ES-I3 (cell line): ENCODE measurements at regions not wholly inside any gene's neighbourhood (a gene's known extent, or its start where the extent isn't known, plus 50 kb on each side); places are given as distances from the start of the nearest gene placed in this dataset.
"Not testable (repeated sequence)": the region's sequence is repeated elsewhere in the genome, so short reads cannot be mapped to it uniquely, and the experiment has no call there.

Source experiments
- H3K36me3 ChIP-seq: 2 replicates; pipeline ENCODE4 v1.6.1; 2013; ENCODE audit warnings: mild to moderate bottlenecking, low read length, control low read depth, moderate library complexity; ENCODE audit not compliant: insufficient read depth
- H3K4me1 ChIP-seq: 2 replicates; pipeline ENCODE4 v1.6.1; 2013; ENCODE audit warnings: mild to moderate bottlenecking, control low read depth, low read length; ENCODE audit not compliant: insufficient read depth
- H3K9ac ChIP-seq: 2 replicates; pipeline ENCODE4 v1.6.1; 2013; ENCODE audit warnings: low read depth, mild to moderate bottlenecking, low read length, moderate library complexity
- H3K9me3 ChIP-seq: 2 replicates; pipeline ENCODE4 v1.6.1; 2013; ENCODE audit warnings: mild to moderate bottlenecking, low read length, moderate library complexity; ENCODE audit not compliant: control insufficient read depth, insufficient read depth

GRCh38 chr5:145407300-145408047 is 427.7 kb downstream of the PRELID2 start:
- H3K9ac ChIP-seq, result no peak overlapping the region
- H3K9me3 ChIP-seq, result peaks cover 7% of the 10 kb centered on the region; the same call in 1 of the 2 replicates
- no peaks in the 10 kb centered on the region for H3K4me1 ChIP-seq
- no peaks in the 10 kb centered on the region for H3K36me3 ChIP-seq

DNA sequence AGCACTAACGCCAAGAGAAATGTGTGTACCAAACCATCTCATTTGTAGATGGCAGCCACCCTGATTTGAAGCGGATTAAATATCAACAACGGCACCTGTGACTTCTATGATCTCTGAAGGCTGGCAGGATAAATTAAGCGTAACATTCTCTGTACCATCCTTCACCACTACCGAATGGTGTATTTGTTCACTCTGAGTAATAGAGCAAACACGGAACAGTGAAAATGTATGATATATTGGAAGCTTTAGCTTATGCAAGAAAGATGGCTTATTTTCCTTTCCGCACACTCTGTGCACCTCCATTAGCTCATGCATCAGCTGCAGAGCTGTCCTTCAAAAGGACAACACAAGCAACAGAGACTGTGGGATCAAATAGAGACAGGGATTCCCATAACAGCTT is 431.1 kb downstream of the PRELID2 start:
- H3K9ac ChIP-seq, result no peak overlapping the region
- 0 out of 2 replicates have a peak, but pooled peaks cover 7% of the 10 kb centered on the region for H3K9me3 ChIP-seq
- no peaks in the 10 kb centered on the region for H3K4me1 ChIP-seq
- H3K36me3 ChIP-seq, result no peaks in the 10 kb centered on the region

- no peaks in the 10 kb centered on the region for H3K36me3 ChIP-seq
- H3K9me3 ChIP-seq, result no peaks in the 10 kb centered on the region
- H3K9ac ChIP-seq, result no peak overlapping the region
- no peaks in the 10 kb centered on the region for H3K4me1 ChIP-seq
Measured at GRCh38 chr5:145396888-145397287, 438.3 kb downstream of the PRELID2 start.

GRCh38 chr5:145395151-145395550 is 440.0 kb downstream of the PRELID2 start:
- not testable (repeated sequence) for H3K36me3 ChIP-seq, H3K9ac ChIP-seq, H3K4me1 ChIP-seq, H3K9me3 ChIP-seq

GRCh38 chr5:145393426-145393825 is 441.7 kb downstream of the PRELID2 start:
- Histone ChIP-seq H3K4me1 (no peaks in the 10 kb centered on the region), H3K36me3 (no peaks in the 10 kb centered on the region), H3K9me3 (no peaks in the 10 kb centered on the region), H3K9ac (no peak overlapping the region)

- no peaks in the 10 kb centered on the region for H3K36me3 ChIP-seq
- H3K9ac ChIP-seq, result no peak overlapping the region
- H3K9me3 ChIP-seq, result no peaks in the 10 kb centered on the region
- H3K4me1 ChIP-seq, result no peaks in the 10 kb centered on the region
Measured at GRCh38 chr5:145389047-145389446, 446.1 kb downstream of the PRELID2 start.

DNA sequence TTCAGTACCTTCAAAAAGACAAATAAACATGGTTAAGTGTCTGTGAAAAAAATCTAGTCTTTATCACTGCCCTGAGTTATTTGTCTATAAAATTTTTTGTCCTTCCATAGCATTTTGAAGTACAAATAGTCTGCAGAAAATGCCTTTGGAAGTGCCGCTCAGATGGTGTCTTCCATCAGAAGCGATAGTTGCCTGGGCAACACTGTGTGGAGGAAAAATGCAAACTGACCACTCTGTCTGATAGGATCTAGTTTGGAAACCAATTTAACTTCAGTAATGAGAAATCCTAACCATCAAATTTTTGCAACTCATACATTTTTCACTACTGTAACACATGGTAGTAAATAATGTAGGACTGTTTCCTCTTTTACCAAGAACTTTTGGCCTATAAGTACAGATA is 449.9 kb downstream of the PRELID2 start:
- H3K36me3 ChIP-seq, result no peaks in the 10 kb centered on the region
- H3K9me3 ChIP-seq, result no peaks in the 10 kb centered on the region; the same call in 1 of the 2 replicates
- H3K9ac ChIP-seq, result no peak overlapping the region
- H3K4me1 ChIP-seq, result no peaks in the 10 kb centered on the region

GRCh38 chr5:145378226-145378625 is 456.9 kb downstream of the PRELID2 start:
- no peak overlapping the region for H3K9ac ChIP-seq
- H3K4me1 ChIP-seq, result no peaks in the 10 kb centered on the region
- peaks cover 17% of the 10 kb centered on the region for H3K9me3 ChIP-seq
- no peaks in the 10 kb centered on the region for H3K36me3 ChIP-seq

DNA sequence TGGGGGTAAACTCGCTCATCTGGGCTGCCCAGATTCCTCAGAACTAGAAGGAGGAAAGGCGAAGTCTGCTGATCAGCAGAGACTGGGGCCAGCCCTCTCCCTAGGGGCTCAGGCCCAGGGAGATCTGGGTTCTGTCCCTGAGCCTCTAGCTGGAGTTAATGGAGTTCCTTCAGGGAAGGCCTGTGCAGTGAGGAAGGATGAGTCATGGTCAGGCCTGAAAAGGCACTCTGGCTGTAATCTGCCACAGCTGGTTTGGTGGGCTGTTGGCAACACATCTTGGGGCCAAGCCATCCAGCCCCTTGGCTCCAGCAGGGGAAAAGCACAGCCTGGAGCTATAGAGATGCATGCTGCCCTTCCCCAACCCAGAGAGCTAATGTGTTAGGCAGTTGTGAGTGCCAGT is 459.6 kb downstream of the PRELID2 start:
- no peak overlapping the region for H3K9ac ChIP-seq
- peaks cover 17% of the 10 kb centered on the region for H3K9me3 ChIP-seq
- H3K36me3 ChIP-seq, result no peaks in the 10 kb centered on the region
- no peaks in the 10 kb centered on the region for H3K4me1 ChIP-seq

DNA sequence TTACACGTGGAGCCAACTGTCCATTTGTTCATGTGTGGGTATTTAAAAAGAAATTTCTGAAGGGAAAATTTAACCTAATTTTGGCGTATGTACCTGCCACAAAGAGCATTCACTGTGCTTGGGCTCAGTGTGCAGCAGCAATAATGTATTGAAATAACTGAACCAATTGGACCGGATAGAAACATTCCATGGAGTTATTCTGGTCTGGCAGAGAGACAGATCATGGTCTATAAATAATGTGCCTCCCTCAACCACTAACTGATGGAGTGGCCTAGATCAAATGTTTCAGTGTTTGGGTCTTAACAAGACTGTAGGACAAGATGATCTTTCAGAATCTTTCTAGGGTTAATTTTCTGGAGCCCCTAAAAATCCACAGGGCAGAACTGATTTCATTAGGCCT is 469.7 kb downstream of the PRELID2 start:
- Histone ChIP-seq H3K4me1 (no peaks in the 10 kb centered on the region), H3K9ac (no peak overlapping the region), H3K9me3 (no peaks in the 10 kb centered on the region), H3K36me3 (no peaks in the 10 kb centered on the region)

DNA sequence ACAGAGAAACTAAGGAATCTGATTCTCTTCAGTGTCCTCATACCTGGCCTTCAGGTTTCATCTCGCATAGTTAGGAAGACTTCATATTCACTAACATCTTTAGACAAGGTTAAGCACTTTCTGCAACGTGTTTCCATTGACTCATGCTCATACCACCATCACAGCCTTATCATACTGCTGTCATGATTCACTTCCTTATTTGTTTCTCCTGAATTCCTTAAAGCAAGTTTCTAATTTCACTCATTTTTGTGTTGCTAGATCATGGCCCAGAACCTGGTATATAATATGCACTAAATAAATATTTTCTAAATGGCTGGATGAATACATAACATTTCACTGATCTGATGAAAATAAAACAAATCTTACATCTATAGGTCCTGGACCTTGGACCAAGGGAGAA is 472.9 kb downstream of the PRELID2 start:
- Histone ChIP-seq H3K9me3 (no peaks in the 10 kb centered on the region), H3K4me1 (no peaks in the 10 kb centered on the region), H3K9ac (no peak overlapping the region), H3K36me3 (no peaks in the 10 kb centered on the region)

- Histone ChIP-seq H3K9me3 (no peaks in the 10 kb centered on the region), H3K4me1 (no peaks in the 10 kb centered on the region), H3K36me3 (no peaks in the 10 kb centered on the region), H3K9ac (no peak overlapping the region)
Measured at GRCh38 chr5:145360936-145361335, 474.2 kb downstream of the PRELID2 start.

DNA sequence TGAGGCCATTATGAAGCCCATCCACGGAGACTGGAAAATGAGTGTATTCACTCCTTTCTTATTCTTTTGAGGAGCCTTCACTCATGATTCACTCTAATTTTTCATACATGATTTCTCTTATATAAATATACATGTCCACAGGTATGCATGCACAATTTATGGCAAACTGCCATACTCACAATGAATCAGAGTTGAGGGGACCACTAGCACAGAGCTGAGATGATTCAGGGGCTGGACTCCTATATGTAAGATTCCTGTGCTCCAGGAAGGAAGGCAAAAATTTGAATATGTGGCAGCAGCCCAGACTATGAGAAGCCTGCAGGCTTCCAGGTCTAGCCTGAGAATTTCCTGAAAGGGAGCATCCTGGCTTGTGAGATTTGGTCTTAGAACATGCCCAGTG is 484.6 kb downstream of the PRELID2 start:
- Histone ChIP-seq H3K9ac (no peak overlapping the region), H3K9me3 (no peaks in the 10 kb centered on the region), H3K36me3 (no peaks in the 10 kb centered on the region), H3K4me1 (no peaks in the 10 kb centered on the region)

GRCh38 chr5:145347026-145347616 is 488.0 kb downstream of the PRELID2 start:
- no peak overlapping the region for H3K9ac ChIP-seq
- no peaks in the 10 kb centered on the region for H3K36me3 ChIP-seq
- no peaks in the 10 kb centered on the region for H3K4me1 ChIP-seq
- H3K9me3 ChIP-seq, result no peaks in the 10 kb centered on the region

DNA sequence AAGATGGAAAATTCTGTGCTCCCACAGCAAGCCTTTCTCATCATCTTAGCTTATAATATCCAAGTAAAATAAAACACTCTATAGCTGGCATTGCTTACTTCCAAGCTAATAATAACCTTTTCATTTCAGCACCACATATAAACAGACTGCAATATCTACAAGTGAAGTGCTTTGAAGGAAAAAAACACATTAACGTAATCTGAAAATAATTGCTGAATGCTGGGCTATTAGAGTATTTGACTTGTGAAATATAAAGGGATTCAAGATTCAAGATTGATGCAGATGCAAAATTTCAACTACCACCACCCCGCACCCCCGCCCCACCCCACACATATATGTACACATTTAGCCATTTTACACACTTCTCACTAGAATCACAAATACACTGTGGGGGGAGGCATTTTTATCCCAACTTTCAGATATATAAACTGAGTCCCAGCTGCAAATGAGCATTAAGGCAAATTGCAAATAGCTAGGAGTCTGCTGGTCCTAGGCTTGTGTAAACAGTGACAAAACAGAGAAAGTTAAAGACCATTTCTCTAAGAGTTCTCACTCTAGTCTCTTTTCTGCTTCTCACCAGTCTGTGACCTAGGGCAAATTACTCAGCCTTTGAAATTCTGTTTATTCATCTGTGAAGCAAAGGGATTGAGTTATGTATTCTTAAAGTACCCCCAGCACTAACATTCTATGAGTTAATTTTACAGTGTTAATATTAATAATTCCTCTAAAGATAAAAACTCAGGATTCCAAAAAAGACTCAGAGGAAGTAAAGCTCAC is 489.4 kb downstream of the PRELID2 start:
- H3K4me1 ChIP-seq, result no peaks in the 10 kb centered on the region
- H3K9ac ChIP-seq, result no peak overlapping the region
- no peaks in the 10 kb centered on the region for H3K9me3 ChIP-seq
- H3K36me3 ChIP-seq, result no peaks in the 10 kb centered on the region
